ENCODE measurements at regions not wholly inside any gene's neighbourhood (a gene's known extent, or its start where the extent isn't known, plus 50 kb on each side); places are given as distances from the start of the nearest gene placed in this dataset.

GRCh38 chr1:81034291-81034690, 766.4 kb upstream of the ADGRL2 start:
- no peak overlapping the region for H3K4me3 ChIP-seq (ENCODE audit: low read depth, low read length, poor library complexity, severe bottlenecking)
- no peaks in the 10 kb centered on the region for H3K9me3 ChIP-seq (ENCODE audit: low read length)
- no peak overlapping the region for H3K4me2 ChIP-seq (ENCODE audit: low read length)
- no peaks in the 10 kb centered on the region for H3K36me3 ChIP-seq (ENCODE audit: insufficient read depth, low read length)
- no peaks in the 10 kb centered on the region for H4K20me1 ChIP-seq (ENCODE audit: insufficient read depth, low read length)
- BruUV-seq (replicated peaks) = no TSS peak
- POLR2A ChIA-PET = no interaction called here
- H3K79me2 ChIP-seq (ENCODE audit: insufficient read depth, low read depth, low read length) = no peaks in the 10 kb centered on the region
- no peaks in the 10 kb centered on the region for H3K9me2 ChIP-seq (ENCODE audit: insufficient read depth, low read length)
- no peak overlapping the region for H3K27ac ChIP-seq (ENCODE audit: low read depth, low read length, poor library complexity, severe bottlenecking)
- intact Hi-C loops (cut with micrococcal nuclease; ENCODE audit: unreplicated experiment) = no loop called here
- no peak overlapping the region for H2AFZ ChIP-seq (ENCODE audit: low read length)
- no peaks in the 10 kb centered on the region for H3K4me1 ChIP-seq (ENCODE audit: insufficient read depth, low read length, poor library complexity, severe bottlenecking)
- no peak for DNase-seq (ENCODE audit: low spot score)
- TF ChIP-seq, protein P1, sequence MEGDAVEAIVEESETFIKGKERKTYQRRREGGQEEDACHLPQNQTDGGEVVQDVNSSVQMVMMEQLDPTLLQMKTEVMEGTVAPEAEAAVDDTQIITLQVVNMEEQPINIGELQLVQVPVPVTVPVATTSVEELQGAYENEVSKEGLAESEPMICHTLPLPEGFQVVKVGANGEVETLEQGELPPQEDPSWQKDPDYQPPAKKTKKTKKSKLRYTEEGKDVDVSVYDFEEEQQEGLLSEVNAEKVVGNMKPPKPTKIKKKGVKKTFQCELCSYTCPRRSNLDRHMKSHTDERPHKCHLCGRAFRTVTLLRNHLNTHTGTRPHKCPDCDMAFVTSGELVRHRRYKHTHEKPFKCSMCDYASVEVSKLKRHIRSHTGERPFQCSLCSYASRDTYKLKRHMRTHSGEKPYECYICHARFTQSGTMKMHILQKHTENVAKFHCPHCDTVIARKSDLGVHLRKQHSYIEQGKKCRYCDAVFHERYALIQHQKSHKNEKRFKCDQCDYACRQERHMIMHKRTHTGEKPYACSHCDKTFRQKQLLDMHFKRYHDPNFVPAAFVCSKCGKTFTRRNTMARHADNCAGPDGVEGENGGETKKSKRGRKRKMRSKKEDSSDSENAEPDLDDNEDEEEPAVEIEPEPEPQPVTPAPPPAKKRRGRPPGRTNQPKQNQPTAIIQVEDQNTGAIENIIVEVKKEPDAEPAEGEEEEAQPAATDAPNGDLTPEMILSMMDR (conservative IDR thresholded peaks at IDR 0.05; ENCODE audit: low read length) = no peak
- TF ChIP-seq EZH2phosphoT487 (IDR thresholded peaks at IDR 0.05; ENCODE audit: borderline replicate concordance, low read depth, low read length) = no peak
- CTCF ChIA-PET (ENCODE audit: unreplicated experiment) = no interaction called here

- Histone ChIP-seq H3K79me2 (ENCODE audit: insufficient read depth, low read depth, low read length) (no peaks in the 10 kb centered on the region), H3K9me2 (ENCODE audit: insufficient read depth, low read length) (no peaks in the 10 kb centered on the region), H3K27ac (ENCODE audit: low read depth, low read length, poor library complexity, severe bottlenecking) (no peak overlapping the region), H4K20me1 (ENCODE audit: insufficient read depth, low read length) (no peaks in the 10 kb centered on the region), H3K4me2 (ENCODE audit: low read length) (no peak overlapping the region), H2AFZ (ENCODE audit: low read length) (no peak overlapping the region), H3K36me3 (ENCODE audit: insufficient read depth, low read length) (no peaks in the 10 kb centered on the region), H3K4me1 (ENCODE audit: insufficient read depth, low read length, poor library complexity, severe bottlenecking) (no peaks in the 10 kb centered on the region), H3K4me3 (ENCODE audit: low read depth, low read length, poor library complexity, severe bottlenecking) (no peak overlapping the region), H3K9me3 (ENCODE audit: low read length) (no peaks in the 10 kb centered on the region)
- TF ChIP-seq EZH2phosphoT487 (IDR thresholded peaks at IDR 0.05; ENCODE audit: borderline replicate concordance, low read depth, low read length) = no peak
- TF ChIP-seq, protein P1 (conservative IDR thresholded peaks at IDR 0.05; ENCODE audit: low read length) = no peak
- POLR2A ChIA-PET = no interaction called here
- intact Hi-C loops (cut with micrococcal nuclease; ENCODE audit: unreplicated experiment) = no loop called here
- no peak for DNase-seq (ENCODE audit: low spot score)
- BruUV-seq (replicated peaks) = no TSS peak
- CTCF ChIA-PET (ENCODE audit: unreplicated experiment) = no interaction called here
Measured at GRCh38 chr1:81032973-81033425, 767.7 kb upstream of the ADGRL2 start.

- Histone ChIP-seq H3K79me2 (ENCODE audit: insufficient read depth, low read depth, low read length) (no peaks in the 10 kb centered on the region), H3K9me2 (ENCODE audit: insufficient read depth, low read length) (no peaks in the 10 kb centered on the region), H3K36me3 (ENCODE audit: insufficient read depth, low read length) (no peaks in the 10 kb centered on the region), H3K4me2 (ENCODE audit: low read length) (no peak overlapping the region), H3K4me3 (ENCODE audit: low read depth, low read length, poor library complexity, severe bottlenecking) (no peak overlapping the region), H3K9me3 (ENCODE audit: low read length) (no peaks in the 10 kb centered on the region), H4K20me1 (ENCODE audit: insufficient read depth, low read length) (no peaks in the 10 kb centered on the region), H3K27ac (ENCODE audit: low read depth, low read length, poor library complexity, severe bottlenecking) (no peak overlapping the region), H2AFZ (ENCODE audit: low read length) (no peak overlapping the region), H3K4me1 (ENCODE audit: insufficient read depth, low read length, poor library complexity, severe bottlenecking) (no peaks in the 10 kb centered on the region)
- no peak for DNase-seq (ENCODE audit: low spot score)
- TF ChIP-seq, protein P1 (conservative IDR thresholded peaks at IDR 0.05; ENCODE audit: low read length) = no peak
- no peak for TF ChIP-seq EZH2phosphoT487 (IDR thresholded peaks at IDR 0.05; ENCODE audit: borderline replicate concordance, low read depth, low read length)
- intact Hi-C loops (cut with micrococcal nuclease; ENCODE audit: unreplicated experiment) = no loop called here
- no TSS peak for BruUV-seq (replicated peaks)
- CTCF ChIA-PET (ENCODE audit: unreplicated experiment) = no interaction called here
- POLR2A ChIA-PET = no interaction called here
Measured at GRCh38 chr1:81032374-81032773, 768.4 kb upstream of the ADGRL2 start.
